Peyer's patch (tissue), 4 donors: ENCODE measurements at regions not wholly inside any gene's neighbourhood (a gene's known extent, or its start where the extent isn't known, plus 50 kb on each side); places are given as distances from the start of the nearest gene placed in this dataset.
"Not testable (repeated sequence)": the region's sequence is repeated elsewhere in the genome, so short reads cannot be mapped to it uniquely, and the experiment has no call there.

Source experiments
- CTCF ChIP-seq, 6 experiments: fragments of 450-650 bp in 4 of 6; fragments of 200-600 bp in 2 of 6; sonication (generic) in 1 of 6; IDR thresholded peaks; one replicate each; pipeline ENCODE4 v1.5.1; 2017 to 2019; ENCODE audit warnings: antibody characterized with exemption in 6 of 6, mild to moderate bottlenecking in 3 of 6, moderate library complexity in 1 of 6
- POLR2A ChIP-seq, 2 donors: fragments of 450-650 bp; IDR thresholded peaks; one replicate each; pipeline ENCODE4 v1.5.1; 2017; ENCODE audit warnings: antibody characterized with exemption in 2 of 2, mild to moderate bottlenecking in 2 of 2, moderate library complexity in 2 of 2

GRCh38 chr10:53647221-53647620 is 874.6 kb upstream of the MBL2 start:
- not testable (repeated sequence) for TF ChIP-seq CTCF, POLR2A (IDR thresholded peaks at IDR 0.05)
